GM12872 (cell line): ENCODE measurements at regions not wholly inside any gene's neighbourhood (a gene's known extent, or its start where the extent isn't known, plus 50 kb on each side); places are given as distances from the start of the nearest gene placed in this dataset.

Source experiments
- TF ChIP-seq, protein P1 (sequence below): IDR thresholded peaks from 3 replicates; pipeline ENCODE4 v1.5.1; 2011; ENCODE audit warnings: low read depth, mild to moderate bottlenecking, low read length, moderate library complexity; ENCODE audit not compliant: insufficient read depth

GRCh38 chr14:85991156-85991555 lies 461.2 kb downstream of the FLRT2 start:
- TF ChIP-seq, protein P1, sequence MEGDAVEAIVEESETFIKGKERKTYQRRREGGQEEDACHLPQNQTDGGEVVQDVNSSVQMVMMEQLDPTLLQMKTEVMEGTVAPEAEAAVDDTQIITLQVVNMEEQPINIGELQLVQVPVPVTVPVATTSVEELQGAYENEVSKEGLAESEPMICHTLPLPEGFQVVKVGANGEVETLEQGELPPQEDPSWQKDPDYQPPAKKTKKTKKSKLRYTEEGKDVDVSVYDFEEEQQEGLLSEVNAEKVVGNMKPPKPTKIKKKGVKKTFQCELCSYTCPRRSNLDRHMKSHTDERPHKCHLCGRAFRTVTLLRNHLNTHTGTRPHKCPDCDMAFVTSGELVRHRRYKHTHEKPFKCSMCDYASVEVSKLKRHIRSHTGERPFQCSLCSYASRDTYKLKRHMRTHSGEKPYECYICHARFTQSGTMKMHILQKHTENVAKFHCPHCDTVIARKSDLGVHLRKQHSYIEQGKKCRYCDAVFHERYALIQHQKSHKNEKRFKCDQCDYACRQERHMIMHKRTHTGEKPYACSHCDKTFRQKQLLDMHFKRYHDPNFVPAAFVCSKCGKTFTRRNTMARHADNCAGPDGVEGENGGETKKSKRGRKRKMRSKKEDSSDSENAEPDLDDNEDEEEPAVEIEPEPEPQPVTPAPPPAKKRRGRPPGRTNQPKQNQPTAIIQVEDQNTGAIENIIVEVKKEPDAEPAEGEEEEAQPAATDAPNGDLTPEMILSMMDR = no peak

DNA sequence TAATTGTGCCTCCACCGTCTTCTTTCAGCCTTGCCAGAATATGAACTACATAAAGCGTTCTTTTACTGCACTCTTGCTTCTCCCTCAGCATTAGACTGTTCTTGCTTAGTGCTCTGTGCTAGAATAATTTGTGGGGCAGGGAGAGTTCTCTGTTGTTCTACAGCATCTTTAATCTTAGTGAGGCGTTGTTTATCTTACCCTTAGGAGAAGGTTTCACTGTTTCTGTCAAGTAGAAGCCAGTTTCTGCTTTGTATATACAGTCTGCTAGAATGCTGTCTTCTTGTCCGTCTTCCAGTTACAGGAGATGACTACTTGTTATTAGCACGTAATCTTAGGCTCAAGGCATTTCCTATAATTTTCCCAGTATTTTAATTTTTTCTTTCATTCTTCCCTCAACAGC lies 458.0 kb downstream of the FLRT2 start:
- TF ChIP-seq, protein P1 = no peak

DNA sequence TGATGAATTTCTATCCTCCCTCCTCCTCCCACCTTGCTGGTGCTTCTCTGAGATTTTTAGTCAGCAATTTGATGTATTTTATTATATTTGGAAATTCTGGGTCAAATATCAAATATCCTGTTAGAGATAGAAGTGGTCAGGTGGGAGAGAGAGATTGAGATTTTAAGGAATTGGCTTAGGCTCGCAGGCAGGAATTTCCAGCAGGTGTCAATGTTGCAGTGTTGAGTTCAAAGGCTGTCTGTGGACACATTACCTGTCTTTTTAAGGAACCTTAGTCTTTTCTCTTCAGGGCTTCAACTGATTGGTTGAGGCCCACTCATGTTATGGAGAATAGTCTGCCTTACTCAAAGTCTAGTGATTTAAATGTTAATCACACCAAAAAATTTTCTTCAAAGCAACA lies 457.3 kb downstream of the FLRT2 start:
- TF ChIP-seq, protein P1 = no peak

- TF ChIP-seq, protein P1 = no peak
These were observed 448.8 kb downstream of the FLRT2 start for GRCh38 chr14:85978582-85979250.

GRCh38 chr14:85974602-85975001 lies 444.7 kb downstream of the FLRT2 start:
- TF ChIP-seq, protein P1 = no peak

DNA sequence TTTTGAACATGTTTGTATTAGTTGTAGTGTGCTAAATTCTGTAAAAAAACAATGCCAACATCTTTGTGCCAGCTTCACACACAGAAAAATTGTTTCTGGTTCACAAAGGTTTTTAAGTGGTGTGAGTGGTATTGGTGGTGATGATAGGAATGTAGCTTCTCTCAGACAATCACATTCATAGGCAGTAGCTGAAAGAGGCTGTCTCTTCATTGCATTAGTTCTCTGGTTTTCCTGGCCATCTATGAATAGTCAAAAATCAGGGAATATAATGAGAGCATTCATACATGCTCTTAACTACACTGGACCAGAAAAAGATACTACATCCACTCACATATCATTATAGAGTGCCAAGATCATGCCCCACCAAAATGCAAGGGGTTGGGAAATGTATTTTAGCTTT lies 433.5 kb downstream of the FLRT2 start:
- TF ChIP-seq, protein P1 = no peak

DNA sequence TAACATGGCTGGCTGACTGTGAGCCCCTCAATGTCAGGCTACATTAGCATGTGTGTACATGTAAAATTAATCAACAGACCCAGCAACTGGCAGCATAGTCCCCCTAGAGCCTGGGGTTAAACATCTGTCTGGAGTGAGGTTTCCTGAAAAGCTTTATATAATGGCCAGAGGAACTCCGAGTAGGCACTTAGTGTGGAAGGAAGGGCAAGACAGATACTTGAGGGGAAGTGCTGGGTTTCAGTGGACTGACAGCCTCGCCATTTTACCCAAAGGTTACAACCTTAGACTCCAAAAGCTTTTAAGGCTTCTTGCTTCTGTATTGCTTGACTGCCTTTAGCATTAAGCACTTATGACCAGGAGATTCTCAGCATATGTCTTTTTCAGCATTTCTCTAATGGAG lies 430.8 kb downstream of the FLRT2 start:
- TF ChIP-seq, protein P1 = no peak

DNA sequence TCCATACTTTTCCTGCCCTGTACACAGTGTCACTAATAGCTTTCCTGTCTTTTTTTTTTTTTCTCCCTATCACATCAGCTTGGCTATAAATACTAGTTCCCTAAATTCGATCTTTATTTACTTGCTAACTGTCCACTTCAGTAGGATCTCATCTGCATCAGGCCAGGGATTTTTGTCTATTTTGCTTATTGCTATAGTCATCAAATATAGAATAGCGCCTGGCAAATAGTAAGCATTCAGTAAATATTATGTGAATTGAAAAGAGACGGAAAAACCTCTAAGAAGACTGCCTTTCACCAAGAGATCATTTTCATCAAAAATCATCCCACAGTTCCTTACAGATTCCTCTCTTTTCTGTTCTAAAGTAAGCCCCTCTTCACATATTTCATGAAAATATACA lies 429.1 kb downstream of the FLRT2 start:
- TF ChIP-seq, protein P1 = no peak
